ENCODE measurements at regions not wholly inside any gene's neighbourhood (a gene's known extent, or its start where the extent isn't known, plus 50 kb on each side); places are given as distances from the start of the nearest gene placed in this dataset.

DNA sequence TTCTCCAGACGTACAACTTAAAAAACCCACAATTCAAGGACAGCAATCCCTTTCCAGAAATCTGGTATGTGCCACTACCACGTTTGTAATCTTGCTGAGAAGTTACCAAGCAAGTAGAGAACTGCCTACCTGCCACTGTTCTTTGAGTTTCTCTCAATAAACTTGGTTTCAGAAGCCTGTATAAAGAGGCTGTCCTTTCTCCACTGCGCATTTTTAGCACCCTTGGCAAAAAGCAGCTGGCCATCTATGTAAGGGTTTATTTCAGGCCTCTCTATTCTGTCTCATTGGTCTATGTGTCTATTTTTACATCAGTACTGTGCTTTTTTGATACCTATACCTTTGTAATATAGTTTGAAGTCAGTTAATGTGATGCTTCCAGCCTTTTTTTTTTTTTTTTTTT is 665.1 kb upstream of the BRINP3 start:
- no peak for TF ChIP-seq EZH2phosphoT487 (IDR thresholded peaks at IDR 0.05; ENCODE audit: borderline replicate concordance, low read length)
- TF ChIP-seq, protein P1, sequence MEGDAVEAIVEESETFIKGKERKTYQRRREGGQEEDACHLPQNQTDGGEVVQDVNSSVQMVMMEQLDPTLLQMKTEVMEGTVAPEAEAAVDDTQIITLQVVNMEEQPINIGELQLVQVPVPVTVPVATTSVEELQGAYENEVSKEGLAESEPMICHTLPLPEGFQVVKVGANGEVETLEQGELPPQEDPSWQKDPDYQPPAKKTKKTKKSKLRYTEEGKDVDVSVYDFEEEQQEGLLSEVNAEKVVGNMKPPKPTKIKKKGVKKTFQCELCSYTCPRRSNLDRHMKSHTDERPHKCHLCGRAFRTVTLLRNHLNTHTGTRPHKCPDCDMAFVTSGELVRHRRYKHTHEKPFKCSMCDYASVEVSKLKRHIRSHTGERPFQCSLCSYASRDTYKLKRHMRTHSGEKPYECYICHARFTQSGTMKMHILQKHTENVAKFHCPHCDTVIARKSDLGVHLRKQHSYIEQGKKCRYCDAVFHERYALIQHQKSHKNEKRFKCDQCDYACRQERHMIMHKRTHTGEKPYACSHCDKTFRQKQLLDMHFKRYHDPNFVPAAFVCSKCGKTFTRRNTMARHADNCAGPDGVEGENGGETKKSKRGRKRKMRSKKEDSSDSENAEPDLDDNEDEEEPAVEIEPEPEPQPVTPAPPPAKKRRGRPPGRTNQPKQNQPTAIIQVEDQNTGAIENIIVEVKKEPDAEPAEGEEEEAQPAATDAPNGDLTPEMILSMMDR (IDR thresholded peaks at IDR 0.05; ENCODE audit: low read depth, low read length, poor library complexity, severe bottlenecking): no peak
- Histone ChIP-seq H3K9me3 (ENCODE audit: control insufficient read depth, insufficient read depth, low read length) (no peaks in the 10 kb centered on the region), H3K79me2 (ENCODE audit: control insufficient read depth, low read length) (no peaks in the 10 kb centered on the region)

DNA sequence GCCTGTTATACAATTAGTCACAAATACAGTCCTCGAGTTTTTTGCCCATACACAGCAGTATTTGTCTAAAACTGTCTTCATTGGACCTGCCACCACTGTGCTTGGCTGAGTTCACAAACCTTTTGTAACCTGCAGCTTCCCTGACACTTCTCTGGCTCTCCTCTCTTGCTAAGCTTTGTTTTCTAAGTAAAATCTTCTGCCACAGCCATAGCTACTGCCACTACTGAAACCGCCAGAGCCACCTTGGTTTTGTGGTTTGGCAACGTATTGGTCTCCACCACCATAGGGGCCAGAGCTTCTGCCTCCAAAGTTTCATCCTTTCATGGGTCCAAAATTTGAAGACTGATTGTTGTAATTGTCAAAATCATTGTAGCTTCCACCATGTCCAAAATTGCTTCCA is 668.2 kb upstream of the BRINP3 start:
- H3K9me2 ChIP-seq (replicated peaks; ENCODE audit: control insufficient read depth, low read length): no peaks in the 10 kb centered on the region
- no peak overlapping the region for H3K4me3 ChIP-seq (ENCODE audit: low read length)
- no peak overlapping the region for H3K4me2 ChIP-seq (ENCODE audit: low read length)
- H4K20me1 ChIP-seq (ENCODE audit: control insufficient read depth, insufficient read depth, low read depth, low read length): no peaks in the 10 kb centered on the region
- TF ChIP-seq, protein P1 (IDR thresholded peaks at IDR 0.05; ENCODE audit: low read depth, low read length, poor library complexity, severe bottlenecking): no peak
- TF ChIP-seq EZH2phosphoT487 (IDR thresholded peaks at IDR 0.05; ENCODE audit: borderline replicate concordance, low read length): no peak
- H3K9me3 ChIP-seq (ENCODE audit: control insufficient read depth, insufficient read depth, low read length): no peaks in the 10 kb centered on the region
- no peaks in the 10 kb centered on the region for H3K4me1 ChIP-seq (ENCODE audit: control insufficient read depth, low read length)
- H3F3A ChIP-seq (ENCODE audit: control insufficient read depth, insufficient read depth): no peaks in the 10 kb centered on the region
- H3K36me3 ChIP-seq (ENCODE audit: control insufficient read depth, low read length): no peaks in the 10 kb centered on the region
- H3K27ac ChIP-seq (ENCODE audit: low read depth, low read length): no peak overlapping the region
- H3K79me2 ChIP-seq (ENCODE audit: control insufficient read depth, low read length): no peaks in the 10 kb centered on the region
- H3K27me3 ChIP-seq (ENCODE audit: control insufficient read depth, low read length): no peaks in the 10 kb centered on the region

More for the DNA sequence above, 665.1 kb upstream of the BRINP3 start:
- Histone ChIP-seq H3K36me3 (ENCODE audit: control insufficient read depth, low read length) (no peaks in the 10 kb centered on the region), H3K4me1 (ENCODE audit: control insufficient read depth, low read length) (no peaks in the 10 kb centered on the region), H3K9me2 (replicated peaks; ENCODE audit: control insufficient read depth, low read length) (no peaks in the 10 kb centered on the region), H3K27ac (ENCODE audit: low read depth, low read length) (no peak overlapping the region), H4K20me1 (ENCODE audit: control insufficient read depth, insufficient read depth, low read depth, low read length) (no peaks in the 10 kb centered on the region), H3K4me3 (ENCODE audit: low read length) (no peak overlapping the region), H3F3A (ENCODE audit: control insufficient read depth, insufficient read depth) (no peaks in the 10 kb centered on the region), H3K4me2 (ENCODE audit: low read length) (no peak overlapping the region), H3K27me3 (ENCODE audit: control insufficient read depth, low read length) (no peaks in the 10 kb centered on the region)

GRCh38 chr1:191151321-191151807 is 673.7 kb upstream of the BRINP3 start:
- Histone ChIP-seq H3K79me2 (ENCODE audit: control insufficient read depth, low read length) (no peaks in the 10 kb centered on the region), H4K20me1 (ENCODE audit: control insufficient read depth, insufficient read depth, low read depth, low read length) (no peaks in the 10 kb centered on the region), H3K27me3 (ENCODE audit: control insufficient read depth, low read length) (no peaks in the 10 kb centered on the region), H3K4me3 (ENCODE audit: low read length) (no peak overlapping the region), H3F3A (ENCODE audit: control insufficient read depth, insufficient read depth) (no peaks in the 10 kb centered on the region), H3K36me3 (ENCODE audit: control insufficient read depth, low read length) (no peaks in the 10 kb centered on the region), H3K27ac (ENCODE audit: low read depth, low read length) (no peak overlapping the region), H3K9me3 (ENCODE audit: control insufficient read depth, insufficient read depth, low read length) (peaks cover 7% of the 10 kb centered on the region), H3K4me1 (ENCODE audit: control insufficient read depth, low read length) (no peaks in the 10 kb centered on the region), H3K4me2 (ENCODE audit: low read length) (no peak overlapping the region), H3K9me2 (replicated peaks; ENCODE audit: control insufficient read depth, low read length) (no peaks in the 10 kb centered on the region)
- TF ChIP-seq, protein P1 (IDR thresholded peaks at IDR 0.05; ENCODE audit: low read depth, low read length, poor library complexity, severe bottlenecking): no peak

- H3K79me2 ChIP-seq (ENCODE audit: control insufficient read depth, low read length): no peaks in the 10 kb centered on the region
- no peaks in the 10 kb centered on the region for H3K36me3 ChIP-seq (ENCODE audit: control insufficient read depth, low read length)
- H3F3A ChIP-seq (ENCODE audit: control insufficient read depth, insufficient read depth): no peaks in the 10 kb centered on the region
- H3K27ac ChIP-seq (ENCODE audit: low read depth, low read length): no peak overlapping the region
- H3K9me3 ChIP-seq (ENCODE audit: control insufficient read depth, insufficient read depth, low read length): peaks cover 7% of the 10 kb centered on the region
- H3K4me3 ChIP-seq (ENCODE audit: low read length): no peak overlapping the region
- H4K20me1 ChIP-seq (ENCODE audit: control insufficient read depth, insufficient read depth, low read depth, low read length): no peaks in the 10 kb centered on the region
- H3K4me2 ChIP-seq (ENCODE audit: low read length): no peak overlapping the region
- no peaks in the 10 kb centered on the region for H3K4me1 ChIP-seq (ENCODE audit: control insufficient read depth, low read length)
- TF ChIP-seq, protein P1 (IDR thresholded peaks at IDR 0.05; ENCODE audit: low read depth, low read length, poor library complexity, severe bottlenecking): no peak
- TF ChIP-seq EZH2phosphoT487 (IDR thresholded peaks at IDR 0.05; ENCODE audit: borderline replicate concordance, low read length): no peak
- H3K27me3 ChIP-seq (ENCODE audit: control insufficient read depth, low read length): no peaks in the 10 kb centered on the region
- H3K9me2 ChIP-seq (replicated peaks; ENCODE audit: control insufficient read depth, low read length): no peaks in the 10 kb centered on the region
Observed at GRCh38 chr1:191152776-191153175, 675.1 kb upstream of the BRINP3 start.
